ENCODE measurements at regions not wholly inside any gene's neighbourhood (a gene's known extent, or its start where the extent isn't known, plus 50 kb on each side); places are given as distances from the start of the nearest gene placed in this dataset.
"Not testable (repeated sequence)": the region's sequence is repeated elsewhere in the genome, so short reads cannot be mapped to it uniquely, and the experiment has no call there.

DNA sequence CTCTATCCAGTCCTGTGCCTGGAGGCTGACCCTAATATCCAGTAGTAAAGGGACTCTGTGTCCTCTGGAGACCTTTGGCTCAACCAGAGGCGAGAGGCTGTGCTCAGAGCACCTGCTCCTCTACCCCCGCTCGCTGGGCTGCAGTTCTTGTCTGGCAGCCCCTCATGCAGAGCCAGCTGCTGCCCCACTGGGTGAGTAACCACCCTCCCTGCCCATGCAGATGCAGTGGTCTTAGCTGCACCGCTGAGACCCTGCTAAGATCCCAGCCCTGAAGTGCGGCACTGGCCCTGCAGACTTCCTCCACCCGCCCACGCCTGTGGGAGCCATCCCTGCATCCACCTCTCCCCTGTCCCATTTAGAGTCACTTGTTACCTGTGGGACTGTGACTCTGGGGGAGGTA, 347.5 kb upstream of the SFSWAP start:
- H3K27me3 ChIP-seq = no peaks in the 10 kb centered on the region
- DNase-seq = no peak
- no peak overlapping the region for H3K27ac ChIP-seq
- no peaks in the 10 kb centered on the region for H3K9me3 ChIP-seq
- H3K4me3 ChIP-seq = no peak overlapping the region
- TF ChIP-seq, protein P1, sequence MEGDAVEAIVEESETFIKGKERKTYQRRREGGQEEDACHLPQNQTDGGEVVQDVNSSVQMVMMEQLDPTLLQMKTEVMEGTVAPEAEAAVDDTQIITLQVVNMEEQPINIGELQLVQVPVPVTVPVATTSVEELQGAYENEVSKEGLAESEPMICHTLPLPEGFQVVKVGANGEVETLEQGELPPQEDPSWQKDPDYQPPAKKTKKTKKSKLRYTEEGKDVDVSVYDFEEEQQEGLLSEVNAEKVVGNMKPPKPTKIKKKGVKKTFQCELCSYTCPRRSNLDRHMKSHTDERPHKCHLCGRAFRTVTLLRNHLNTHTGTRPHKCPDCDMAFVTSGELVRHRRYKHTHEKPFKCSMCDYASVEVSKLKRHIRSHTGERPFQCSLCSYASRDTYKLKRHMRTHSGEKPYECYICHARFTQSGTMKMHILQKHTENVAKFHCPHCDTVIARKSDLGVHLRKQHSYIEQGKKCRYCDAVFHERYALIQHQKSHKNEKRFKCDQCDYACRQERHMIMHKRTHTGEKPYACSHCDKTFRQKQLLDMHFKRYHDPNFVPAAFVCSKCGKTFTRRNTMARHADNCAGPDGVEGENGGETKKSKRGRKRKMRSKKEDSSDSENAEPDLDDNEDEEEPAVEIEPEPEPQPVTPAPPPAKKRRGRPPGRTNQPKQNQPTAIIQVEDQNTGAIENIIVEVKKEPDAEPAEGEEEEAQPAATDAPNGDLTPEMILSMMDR (IDR thresholded peaks at IDR 0.05) = no peak
- TF ChIP-seq POLR2A (IDR thresholded peaks at IDR 0.05) = no peak
- no peaks in the 10 kb centered on the region for H3K36me3 ChIP-seq
- H3K4me1 ChIP-seq = no peaks in the 10 kb centered on the region

- H3K27ac ChIP-seq = no peak overlapping the region
- no peak for TF ChIP-seq POLR2A (IDR thresholded peaks at IDR 0.05)
- TF ChIP-seq, protein P1 (IDR thresholded peaks at IDR 0.05) = no peak
- no peaks in the 10 kb centered on the region for H3K27me3 ChIP-seq
- no peaks in the 10 kb centered on the region for H3K9me3 ChIP-seq
- peak in 1 of 3 donors; percentile 7 for DNase-seq
- no peaks in the 10 kb centered on the region for H3K4me1 ChIP-seq
- no peak overlapping the region for H3K4me3 ChIP-seq
- H3K36me3 ChIP-seq = no peaks in the 10 kb centered on the region
Measured at GRCh38 chr12:131363841-131364495, 346.9 kb upstream of the SFSWAP start.

DNA sequence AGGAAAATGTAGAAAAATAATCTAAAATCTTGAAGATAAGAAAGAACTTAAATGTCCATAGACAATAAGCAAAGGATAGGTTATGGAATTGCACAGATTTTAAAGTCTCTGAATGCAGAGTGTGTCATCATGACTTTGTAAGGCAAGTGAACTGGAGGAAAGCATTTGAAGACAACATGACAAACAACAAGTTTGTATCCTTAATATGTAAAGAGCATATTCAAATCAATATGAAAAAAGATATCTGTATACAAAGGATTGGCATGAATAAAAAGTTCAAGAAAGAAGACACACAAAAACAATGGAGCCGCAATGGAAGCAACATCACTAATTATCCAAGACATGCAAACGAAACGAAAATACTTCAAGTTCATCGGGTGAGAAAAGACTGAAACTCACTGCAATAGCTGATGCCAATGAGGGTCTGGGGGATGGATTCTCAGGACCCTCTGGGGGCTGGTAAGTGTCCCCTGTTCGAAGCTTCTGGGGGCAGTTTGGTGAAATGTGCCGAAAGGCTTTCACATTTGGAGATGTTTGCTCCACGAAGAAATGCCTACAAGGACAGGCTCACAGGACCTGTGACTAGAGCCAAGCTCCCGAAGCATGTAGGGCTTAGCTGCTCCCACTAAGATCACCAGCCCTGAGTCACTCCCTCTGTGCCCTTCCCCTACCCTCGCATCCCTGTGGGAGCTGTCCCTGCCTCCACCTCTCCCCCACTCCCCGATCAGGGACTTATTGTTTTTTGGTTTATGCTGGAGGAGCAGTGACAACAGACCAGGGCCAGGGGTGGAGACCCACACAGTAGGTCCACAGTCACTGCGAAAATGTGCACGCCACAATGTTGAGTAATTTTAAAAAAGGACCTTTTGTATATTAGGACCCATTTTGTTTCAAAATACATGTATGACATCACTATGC, 345.7 kb upstream of the SFSWAP start:
- H3K27me3 ChIP-seq = no peaks in the 10 kb centered on the region
- no peak for TF ChIP-seq POLR2A (IDR thresholded peaks at IDR 0.05)
- TF ChIP-seq, protein P1 (IDR thresholded peaks at IDR 0.05) = no peak
- H3K27ac ChIP-seq = no peak overlapping the region
- no peak overlapping the region for H3K4me3 ChIP-seq
- no peaks in the 10 kb centered on the region for H3K36me3 ChIP-seq
- H3K4me1 ChIP-seq = no peaks in the 10 kb centered on the region
- H3K9me3 ChIP-seq = no peaks in the 10 kb centered on the region
- DNase-seq = peak in 1 of 3 donors; percentile 29

- no peaks in the 10 kb centered on the region for H3K9me3 ChIP-seq
- H3K4me1 ChIP-seq = no peaks in the 10 kb centered on the region
- H3K36me3 ChIP-seq = no peaks in the 10 kb centered on the region
- no peak overlapping the region for H3K4me3 ChIP-seq
- no peak overlapping the region for H3K27ac ChIP-seq
- DNase-seq = peak in 2 of 3 donors; percentile 33 to 37
- TF ChIP-seq POLR2A (IDR thresholded peaks at IDR 0.05) = no peak
- no peaks in the 10 kb centered on the region for H3K27me3 ChIP-seq
Measured at GRCh38 chr12:131365821-131366260, 345.0 kb upstream of the SFSWAP start.

GRCh38 chr12:131366261-131366871, 344.5 kb upstream of the SFSWAP start:
- no peak overlapping the region for H3K27ac ChIP-seq
- H3K36me3 ChIP-seq = no peaks in the 10 kb centered on the region
- H3K4me3 ChIP-seq = no peak overlapping the region
- no peaks in the 10 kb centered on the region for H3K9me3 ChIP-seq
- DNase-seq = peak in 1 of 3 donors; percentile 37
- TF ChIP-seq, protein P1 (IDR thresholded peaks at IDR 0.05) = no peak
- TF ChIP-seq POLR2A (IDR thresholded peaks at IDR 0.05) = no peak
- H3K4me1 ChIP-seq = no peaks in the 10 kb centered on the region
- H3K27me3 ChIP-seq = no peaks in the 10 kb centered on the region

DNA sequence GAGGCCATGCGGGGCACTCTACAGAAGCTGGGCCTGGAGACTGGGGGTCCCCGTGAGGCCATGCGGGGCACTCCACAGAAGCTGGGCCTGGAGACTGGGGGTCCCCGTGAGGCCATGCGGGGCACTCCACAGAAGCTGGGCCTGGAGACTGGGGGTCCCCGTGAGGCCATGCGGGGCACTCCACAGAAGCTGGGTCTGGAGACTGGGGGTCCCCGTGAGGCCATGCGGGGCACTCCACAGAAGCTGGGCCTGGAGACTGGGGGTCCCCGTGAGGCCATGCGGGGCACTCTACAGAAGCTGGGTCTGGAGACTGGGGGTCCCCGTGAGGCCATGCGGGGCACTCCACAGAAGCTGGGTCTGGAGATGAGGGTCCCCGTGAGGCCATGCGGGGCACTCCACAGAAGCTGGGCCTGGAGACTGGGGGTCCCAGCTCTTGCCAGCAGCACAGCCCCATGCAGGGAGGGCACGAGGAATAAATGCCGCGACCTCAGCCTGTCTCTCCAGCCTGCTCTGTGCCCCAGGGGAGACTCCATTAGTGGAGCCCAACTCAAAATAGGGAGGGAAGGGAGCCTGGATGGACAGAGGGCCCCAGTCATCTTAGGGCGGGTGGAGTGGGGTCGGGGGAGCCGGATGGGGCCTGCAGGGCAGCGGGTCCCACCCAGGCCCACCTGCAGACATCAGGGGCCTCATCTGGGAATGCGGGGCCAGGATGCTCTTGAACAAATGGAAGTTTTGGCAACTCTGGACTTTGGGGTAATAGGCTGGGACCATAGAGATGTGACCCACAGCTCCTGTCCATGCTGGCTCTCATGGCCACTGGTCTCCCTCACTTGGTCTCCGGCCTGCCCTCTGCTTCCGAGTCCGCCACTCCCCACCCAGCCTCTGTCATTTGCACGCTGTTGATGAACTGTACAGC, 343.6 kb upstream of the SFSWAP start:
- H3K27ac ChIP-seq, H3K27me3 ChIP-seq, H3K9me3 ChIP-seq, H3K4me1 ChIP-seq, H3K36me3 ChIP-seq, H3K4me3 ChIP-seq: not testable (repeated sequence)
- peak in 1 of 3 donors; percentile 24 for DNase-seq
